ENCODE measurements at regions not wholly inside any gene's neighbourhood (a gene's known extent, or its start where the extent isn't known, plus 50 kb on each side); places are given as distances from the start of the nearest gene placed in this dataset.

- Mint-ChIP-seq H3K27me3 (ENCODE audit: insufficient read depth, low read depth, poor library complexity) (peaks cover 8% of the 10 kb centered on the region), H3K4me1 (peaks cover 20% of the 10 kb centered on the region), H3K4me3 (no peak overlapping the region), H3K36me3 (ENCODE audit: low read depth) (peaks cover 20% of the 10 kb centered on the region), H3K9me3 (peaks cover 13% of the 10 kb centered on the region; the same call in 2 of the 3 replicates), H3K27ac (no peak overlapping the region)
- no peak overlapping the region for H3K4me2 ChIP-seq
- DNase-seq (ENCODE audit: low spot score) (no peak), ATAC-seq (no peak)
- H2AFZ ChIP-seq, result no peak overlapping the region
- no peaks in the 10 kb centered on the region for H4K20me1 ChIP-seq (replicated peaks; ENCODE audit: insufficient read depth)
- H3K4me3 ChIP-seq, result no peak overlapping the region
- TF ChIP-seq ZNF114 (CRISPR knock-in tag; IDR thresholded peaks at IDR 0.05) (no peak), NANOG (IDR thresholded peaks at IDR 0.05; ENCODE audit: borderline replicate concordance) (no peak), EZH2phosphoT487 (IDR thresholded peaks at IDR 0.05; ENCODE audit: unreplicated experiment) (no peak), POLR2AphosphoS5 (IDR thresholded peaks at IDR 0.05; ENCODE audit: low read depth) (no peak), STAT1 (IDR thresholded peaks at IDR 0.05; ENCODE audit: unreplicated experiment) (no peak), JUNB (IDR thresholded peaks at IDR 0.05; ENCODE audit: unreplicated experiment) (no peak)
- TF ChIP-seq, protein P1, sequence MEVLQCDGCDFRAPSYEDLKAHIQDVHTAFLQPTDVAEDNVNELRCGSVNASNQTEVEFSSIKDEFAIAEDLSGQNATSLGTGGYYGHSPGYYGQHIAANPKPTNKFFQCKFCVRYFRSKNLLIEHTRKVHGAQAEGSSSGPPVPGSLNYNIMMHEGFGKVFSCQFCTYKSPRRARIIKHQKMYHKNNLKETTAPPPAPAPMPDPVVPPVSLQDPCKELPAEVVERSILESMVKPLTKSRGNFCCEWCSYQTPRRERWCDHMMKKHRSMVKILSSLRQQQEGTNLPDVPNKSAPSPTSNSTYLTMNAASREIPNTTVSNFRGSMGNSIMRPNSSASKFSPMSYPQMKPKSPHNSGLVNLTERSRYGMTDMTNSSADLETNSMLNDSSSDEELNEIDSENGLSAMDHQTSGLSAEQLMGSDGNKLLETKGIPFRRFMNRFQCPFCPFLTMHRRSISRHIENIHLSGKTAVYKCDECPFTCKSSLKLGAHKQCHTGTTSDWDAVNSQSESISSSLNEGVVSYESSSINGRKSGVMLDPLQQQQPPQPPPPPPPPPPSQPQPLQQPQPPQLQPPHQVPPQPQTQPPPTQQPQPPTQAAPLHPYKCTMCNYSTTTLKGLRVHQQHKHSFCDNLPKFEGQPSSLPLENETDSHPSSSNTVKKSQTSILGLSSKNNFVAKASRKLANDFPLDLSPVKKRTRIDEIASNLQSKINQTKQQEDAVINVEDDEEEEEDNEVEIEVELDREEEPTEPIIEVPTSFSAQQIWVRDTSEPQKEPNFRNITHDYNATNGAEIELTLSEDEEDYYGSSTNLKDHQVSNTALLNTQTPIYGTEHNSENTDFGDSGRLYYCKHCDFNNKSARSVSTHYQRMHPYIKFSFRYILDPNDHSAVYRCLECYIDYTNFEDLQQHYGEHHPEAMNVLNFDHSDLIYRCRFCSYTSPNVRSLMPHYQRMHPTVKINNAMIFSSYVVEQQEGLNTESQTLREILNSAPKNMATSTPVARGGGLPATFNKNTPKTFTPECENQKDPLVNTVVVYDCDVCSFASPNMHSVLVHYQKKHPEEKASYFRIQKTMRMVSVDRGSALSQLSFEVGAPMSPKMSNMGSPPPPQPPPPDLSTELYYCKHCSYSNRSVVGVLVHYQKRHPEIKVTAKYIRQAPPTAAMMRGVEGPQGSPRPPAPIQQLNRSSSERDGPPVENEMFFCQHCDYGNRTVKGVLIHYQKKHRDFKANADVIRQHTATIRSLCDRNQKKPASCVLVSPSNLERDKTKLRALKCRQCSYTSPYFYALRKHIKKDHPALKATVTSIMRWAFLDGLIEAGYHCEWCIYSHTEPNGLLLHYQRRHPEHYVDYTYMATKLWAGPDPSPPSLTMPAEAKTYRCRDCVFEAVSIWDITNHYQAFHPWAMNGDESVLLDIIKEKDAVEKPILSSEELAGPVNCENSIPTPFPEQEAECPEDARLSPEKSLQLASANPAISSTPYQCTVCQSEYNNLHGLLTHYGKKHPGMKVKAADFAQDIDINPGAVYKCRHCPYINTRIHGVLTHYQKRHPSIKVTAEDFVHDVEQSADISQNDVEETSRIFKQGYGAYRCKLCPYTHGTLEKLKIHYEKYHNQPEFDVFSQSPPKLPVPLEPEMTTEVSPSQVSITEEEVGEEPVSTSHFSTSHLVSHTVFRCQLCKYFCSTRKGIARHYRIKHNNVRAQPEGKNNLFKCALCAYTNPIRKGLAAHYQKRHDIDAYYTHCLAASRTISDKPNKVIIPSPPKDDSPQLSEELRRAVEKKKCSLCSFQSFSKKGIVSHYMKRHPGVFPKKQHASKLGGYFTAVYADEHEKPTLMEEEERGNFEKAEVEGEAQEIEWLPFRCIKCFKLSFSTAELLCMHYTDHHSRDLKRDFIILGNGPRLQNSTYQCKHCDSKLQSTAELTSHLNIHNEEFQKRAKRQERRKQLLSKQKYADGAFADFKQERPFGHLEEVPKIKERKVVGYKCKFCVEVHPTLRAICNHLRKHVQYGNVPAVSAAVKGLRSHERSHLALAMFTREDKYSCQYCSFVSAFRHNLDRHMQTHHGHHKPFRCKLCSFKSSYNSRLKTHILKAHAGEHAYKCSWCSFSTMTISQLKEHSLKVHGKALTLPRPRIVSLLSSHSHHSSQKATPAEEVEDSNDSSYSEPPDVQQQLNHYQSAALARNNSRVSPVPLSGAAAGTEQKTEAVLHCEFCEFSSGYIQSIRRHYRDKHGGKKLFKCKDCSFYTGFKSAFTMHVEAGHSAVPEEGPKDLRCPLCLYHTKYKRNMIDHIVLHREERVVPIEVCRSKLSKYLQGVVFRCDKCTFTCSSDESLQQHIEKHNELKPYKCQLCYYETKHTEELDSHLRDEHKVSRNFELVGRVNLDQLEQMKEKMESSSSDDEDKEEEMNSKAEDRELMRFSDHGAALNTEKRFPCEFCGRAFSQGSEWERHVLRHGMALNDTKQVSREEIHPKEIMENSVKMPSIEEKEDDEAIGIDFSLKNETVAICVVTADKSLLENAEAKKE (CRISPR knock-in tag; IDR thresholded peaks at IDR 0.05), result no peak
- TF ChIP-seq, protein P2, sequence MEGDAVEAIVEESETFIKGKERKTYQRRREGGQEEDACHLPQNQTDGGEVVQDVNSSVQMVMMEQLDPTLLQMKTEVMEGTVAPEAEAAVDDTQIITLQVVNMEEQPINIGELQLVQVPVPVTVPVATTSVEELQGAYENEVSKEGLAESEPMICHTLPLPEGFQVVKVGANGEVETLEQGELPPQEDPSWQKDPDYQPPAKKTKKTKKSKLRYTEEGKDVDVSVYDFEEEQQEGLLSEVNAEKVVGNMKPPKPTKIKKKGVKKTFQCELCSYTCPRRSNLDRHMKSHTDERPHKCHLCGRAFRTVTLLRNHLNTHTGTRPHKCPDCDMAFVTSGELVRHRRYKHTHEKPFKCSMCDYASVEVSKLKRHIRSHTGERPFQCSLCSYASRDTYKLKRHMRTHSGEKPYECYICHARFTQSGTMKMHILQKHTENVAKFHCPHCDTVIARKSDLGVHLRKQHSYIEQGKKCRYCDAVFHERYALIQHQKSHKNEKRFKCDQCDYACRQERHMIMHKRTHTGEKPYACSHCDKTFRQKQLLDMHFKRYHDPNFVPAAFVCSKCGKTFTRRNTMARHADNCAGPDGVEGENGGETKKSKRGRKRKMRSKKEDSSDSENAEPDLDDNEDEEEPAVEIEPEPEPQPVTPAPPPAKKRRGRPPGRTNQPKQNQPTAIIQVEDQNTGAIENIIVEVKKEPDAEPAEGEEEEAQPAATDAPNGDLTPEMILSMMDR (conservative IDR thresholded peaks at IDR 0.05; ENCODE audit: low read depth in 2 of 2), result no peak
- H3F3A ChIP-seq (replicated peaks; ENCODE audit: low read depth), result no peaks in the 10 kb centered on the region
- H3K36me3 ChIP-seq (ENCODE audit: insufficient read depth), result no peaks in the 10 kb centered on the region
- H3K4me1 ChIP-seq (ENCODE audit: insufficient read depth), result peaks cover 5% of the 10 kb centered on the region; the same call in 1 of the 2 replicates
- no peaks in the 10 kb centered on the region for H3K79me2 ChIP-seq (replicated peaks; ENCODE audit: insufficient read depth)
- H3K27me3 ChIP-seq (ENCODE audit: insufficient read depth), result no peaks in the 10 kb centered on the region
- peaks cover 12% of the 10 kb centered on the region for H3K9me2 ChIP-seq (ENCODE audit: insufficient read depth)
- H3K27ac ChIP-seq (ENCODE audit: low read depth), result no peak overlapping the region
Measured at GRCh38 chr6:4510317-4510716, 265.9 kb upstream of the CDYL start.

Measured in GM23338 (cell line).